HUDEP-2 (cell line): ENCODE measurements at regions not wholly inside any gene's neighbourhood (a gene's known extent, or its start where the extent isn't known, plus 50 kb on each side); places are given as distances from the start of the nearest gene placed in this dataset.

ENCODE experiments used
- DNase-seq, 76 experiments: peaks; one replicate each; lab custom pipeline; 2025; ENCODE audit not compliant: unreplicated experiment in 76 of 76; lab: John Stamatoyannopoulos, UW

DNA sequence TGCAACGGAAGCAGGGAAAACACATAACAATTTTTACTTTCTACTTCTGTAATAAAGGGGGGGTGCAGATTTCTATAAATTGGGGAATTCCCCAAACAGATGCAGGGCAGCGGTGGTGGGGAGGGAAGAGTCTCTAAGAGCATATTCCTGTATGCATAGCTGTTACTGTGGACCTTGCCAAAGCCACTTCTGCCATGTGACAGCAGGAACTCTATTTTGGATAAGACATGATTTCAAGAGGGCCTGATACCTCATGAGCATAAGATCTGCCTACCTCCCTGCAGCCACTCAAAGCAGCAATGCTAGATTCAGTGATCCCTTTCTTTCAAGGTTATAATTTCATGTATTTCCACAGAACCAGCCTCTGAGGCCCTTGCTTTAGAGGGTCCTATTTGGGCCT lies 86.2 kb upstream of the CNKSR3 start:
- DNase-seq, result no peak

DNA sequence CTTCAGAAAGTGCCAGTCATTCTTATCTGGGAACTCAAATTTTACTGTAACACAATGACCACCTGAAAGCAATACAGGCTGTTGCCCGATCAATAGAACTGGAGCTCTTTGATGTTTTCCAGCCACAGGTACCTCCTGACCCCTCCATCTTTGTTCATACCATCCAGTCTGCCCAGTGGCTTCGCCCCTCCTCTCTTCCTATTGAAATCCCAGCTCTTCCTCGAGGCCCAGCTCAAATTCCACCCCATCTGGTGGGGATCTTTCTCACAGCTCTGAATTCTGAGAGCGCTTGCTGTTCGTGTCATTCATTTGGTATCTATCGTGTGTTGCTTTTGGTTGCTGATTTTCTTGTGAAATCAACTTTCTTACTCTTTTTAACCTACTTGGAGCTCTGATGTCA lies 87.9 kb upstream of the CNKSR3 start:
- DNase-seq, result no peak

DNA sequence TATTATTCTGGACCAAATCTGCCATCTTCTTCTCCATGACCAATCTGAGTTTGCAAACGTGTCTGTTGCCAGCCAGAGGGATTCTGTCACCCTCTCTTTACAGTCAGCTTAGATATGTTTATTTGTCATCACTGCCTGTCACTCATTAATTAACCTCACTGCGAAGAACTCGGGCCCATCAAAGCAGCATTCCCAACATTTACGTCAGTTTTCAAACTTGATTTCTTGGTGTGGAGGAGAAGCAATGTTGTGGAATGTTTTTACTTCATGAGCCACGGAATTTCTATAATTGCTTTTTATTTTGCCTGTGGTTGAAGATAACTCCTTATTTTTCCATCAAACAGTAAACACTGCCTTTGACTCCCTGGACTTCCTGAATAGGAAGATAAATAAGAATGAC lies 91.8 kb upstream of the CNKSR3 start:
- DNase-seq, result no peak

DNA sequence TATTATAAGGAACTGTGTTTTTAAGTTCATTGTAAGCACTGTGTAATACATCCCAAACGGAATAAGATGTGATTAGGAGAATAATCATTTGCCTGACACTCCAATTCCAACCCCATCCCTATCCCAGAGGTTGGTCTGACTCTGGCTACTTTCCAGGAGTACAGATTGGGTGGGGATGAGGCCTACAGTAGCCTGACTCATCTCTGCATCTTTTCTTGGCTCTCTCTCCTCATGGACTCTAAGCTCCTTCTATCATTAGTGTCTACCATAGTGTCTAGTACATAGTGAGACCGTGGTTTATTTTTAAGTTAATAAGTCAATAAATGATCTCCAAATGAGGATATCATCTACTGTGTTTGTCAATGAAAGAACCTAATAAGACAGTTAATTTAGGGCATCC lies 92.2 kb upstream of the CNKSR3 start:
- no peak for DNase-seq

DNA sequence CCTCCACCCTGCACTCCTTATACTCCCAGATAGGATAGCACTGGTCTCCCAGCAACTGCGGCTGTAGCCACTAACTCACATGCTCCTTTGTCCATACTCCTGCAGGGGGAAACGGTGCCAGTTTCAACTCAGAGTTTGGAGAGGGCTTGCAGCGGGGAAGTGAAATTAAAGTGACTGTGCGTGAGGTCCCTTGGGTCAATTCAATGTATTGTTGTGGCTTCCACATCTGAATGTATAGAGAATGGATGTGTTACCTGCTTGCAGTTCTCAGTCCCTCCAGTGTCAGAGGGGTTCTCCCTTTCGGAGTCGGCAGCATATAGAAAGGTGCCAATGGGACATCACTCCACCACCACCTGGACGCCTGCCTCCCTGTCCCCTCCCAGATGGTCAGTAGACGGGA lies 93.6 kb upstream of the CNKSR3 start:
- no peak for DNase-seq

DNA sequence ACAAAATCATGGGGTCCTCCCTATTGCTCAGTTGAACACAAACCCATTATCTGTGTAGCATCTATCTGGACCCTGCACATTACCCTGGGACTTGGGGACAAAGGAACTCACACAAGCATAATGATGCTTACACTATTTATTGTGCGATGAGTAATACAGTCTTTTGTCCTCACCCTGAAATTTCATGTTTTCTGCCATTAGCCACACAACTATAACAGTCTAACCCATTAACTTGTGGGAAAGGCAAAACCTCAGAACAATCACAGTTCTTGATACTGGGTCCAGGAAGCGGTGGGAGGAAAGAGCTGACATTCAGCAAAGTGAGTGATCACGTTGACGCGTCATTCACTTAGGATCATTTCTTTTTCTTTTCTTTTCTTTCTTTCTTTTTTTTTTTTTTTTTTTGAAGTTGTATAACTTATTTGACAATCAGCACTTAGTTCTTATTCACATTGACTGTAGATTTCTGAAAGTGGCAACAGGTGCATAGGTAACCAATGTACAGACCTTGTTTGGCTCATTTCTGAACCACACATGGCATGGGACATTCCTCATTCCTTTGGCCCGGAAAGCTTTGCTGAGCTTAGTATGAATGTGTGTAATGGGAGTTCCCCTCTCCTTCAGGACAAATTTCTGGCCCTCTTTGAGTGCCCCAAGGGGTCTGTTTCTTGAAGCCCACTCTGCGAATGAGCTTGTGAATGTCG lies 94.8 kb upstream of the CNKSR3 start:
- no peak for DNase-seq

DNA sequence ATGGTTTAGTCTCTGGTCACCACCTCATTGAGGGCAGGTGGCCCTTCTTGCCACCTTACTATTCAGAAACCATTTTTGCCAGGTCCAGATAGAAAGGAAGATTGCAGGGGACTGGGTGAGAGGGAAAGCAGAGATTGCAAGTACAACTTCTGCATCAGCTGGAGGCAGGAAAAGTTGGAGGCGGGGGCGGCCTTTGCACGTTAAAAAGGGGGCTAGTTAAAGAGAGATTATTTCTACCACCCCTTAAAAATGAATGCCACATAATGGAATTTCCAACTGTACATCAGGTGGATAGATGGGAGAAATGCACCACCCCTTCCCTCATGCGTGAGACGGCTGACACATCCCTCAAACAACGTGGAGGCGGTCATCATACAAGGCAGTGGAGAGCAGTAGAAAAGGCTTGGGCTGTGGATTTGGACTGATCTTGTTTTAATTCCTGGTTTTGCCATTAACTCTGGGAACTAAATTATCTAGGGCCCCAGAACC lies 95.4 kb upstream of the CNKSR3 start:
- no peak for DNase-seq

DNA sequence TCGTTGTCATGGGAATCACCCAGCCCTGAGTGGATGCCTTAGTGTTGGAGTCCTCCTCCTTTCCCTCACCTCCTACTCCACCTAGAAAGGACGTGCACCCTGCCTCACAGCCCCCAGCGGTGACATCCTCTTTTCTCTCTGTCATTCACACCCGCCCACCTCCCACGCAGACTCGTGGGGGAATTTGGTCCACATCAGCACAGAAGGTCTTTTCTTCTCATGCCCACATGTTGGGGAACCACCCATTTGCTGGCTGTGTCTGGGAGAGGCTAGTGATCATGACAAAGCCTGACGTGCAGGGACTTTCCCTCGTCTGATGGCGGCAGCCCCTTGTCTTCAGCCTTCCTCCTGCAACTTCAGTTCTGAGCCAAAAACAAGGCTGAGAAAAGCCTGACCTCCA lies 96.0 kb upstream of the CNKSR3 start:
- peak in 29 of 76 experiments; percentile 13 to 64 (median 36) for DNase-seq

DNA sequence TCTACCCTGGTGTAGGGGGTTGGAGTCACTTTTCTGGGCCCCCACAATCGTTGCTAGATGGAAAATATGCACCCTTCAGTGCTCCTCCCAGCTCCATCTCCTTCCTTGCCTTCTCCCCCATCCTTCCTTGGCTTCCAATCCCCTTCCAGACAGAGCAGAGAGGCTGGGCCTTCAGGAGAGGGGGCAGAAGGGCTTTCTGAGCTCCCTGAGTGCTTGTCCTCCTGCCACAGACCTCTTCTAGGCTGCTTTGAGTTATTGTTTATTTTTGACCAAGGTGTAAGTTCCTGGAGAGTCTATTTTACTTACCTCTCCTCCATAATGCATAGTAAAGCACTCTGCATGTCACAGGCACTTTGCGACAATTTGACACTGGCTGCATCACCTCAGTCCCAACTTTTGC lies 96.4 kb upstream of the CNKSR3 start:
- no peak for DNase-seq

DNA sequence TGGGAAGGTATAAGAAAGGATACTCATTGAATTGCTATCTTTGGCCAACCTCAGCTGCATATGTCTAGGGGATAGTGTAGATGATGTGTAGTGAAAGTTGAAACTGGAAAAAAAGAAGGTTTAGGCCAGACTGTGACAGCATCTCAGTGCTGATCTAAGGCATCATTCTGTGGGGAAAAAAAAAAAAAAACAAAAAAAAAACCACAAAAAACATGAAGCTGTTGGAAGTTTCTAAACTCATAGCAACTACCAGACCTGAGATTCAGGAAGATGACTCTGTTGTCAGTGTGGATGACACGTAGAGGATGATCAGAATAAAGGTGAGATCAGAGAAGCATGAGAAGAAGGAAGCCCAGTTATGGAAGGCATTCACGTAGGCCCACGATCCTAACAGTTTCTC lies 100.8 kb upstream of the CNKSR3 start:
- no peak for DNase-seq

DNA sequence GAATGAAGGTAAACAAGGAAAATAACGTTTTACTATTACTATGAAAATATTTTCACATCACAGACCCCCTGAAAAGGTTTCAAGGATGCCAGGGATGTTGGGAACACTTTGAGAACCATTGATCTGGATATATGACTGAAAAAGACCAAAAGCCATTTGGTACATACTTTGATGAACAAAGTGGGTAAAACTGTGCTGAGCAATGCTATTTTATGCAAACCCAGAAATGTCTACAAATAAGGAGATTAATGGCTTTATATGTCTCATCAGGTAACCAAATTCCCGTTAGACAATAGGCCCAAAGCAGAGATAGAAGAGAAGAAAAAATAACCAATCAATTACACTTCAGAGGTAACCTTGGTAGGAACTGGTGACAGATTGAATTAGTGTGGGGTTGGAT lies 101.4 kb upstream of the CNKSR3 start:
- no peak for DNase-seq

DNA sequence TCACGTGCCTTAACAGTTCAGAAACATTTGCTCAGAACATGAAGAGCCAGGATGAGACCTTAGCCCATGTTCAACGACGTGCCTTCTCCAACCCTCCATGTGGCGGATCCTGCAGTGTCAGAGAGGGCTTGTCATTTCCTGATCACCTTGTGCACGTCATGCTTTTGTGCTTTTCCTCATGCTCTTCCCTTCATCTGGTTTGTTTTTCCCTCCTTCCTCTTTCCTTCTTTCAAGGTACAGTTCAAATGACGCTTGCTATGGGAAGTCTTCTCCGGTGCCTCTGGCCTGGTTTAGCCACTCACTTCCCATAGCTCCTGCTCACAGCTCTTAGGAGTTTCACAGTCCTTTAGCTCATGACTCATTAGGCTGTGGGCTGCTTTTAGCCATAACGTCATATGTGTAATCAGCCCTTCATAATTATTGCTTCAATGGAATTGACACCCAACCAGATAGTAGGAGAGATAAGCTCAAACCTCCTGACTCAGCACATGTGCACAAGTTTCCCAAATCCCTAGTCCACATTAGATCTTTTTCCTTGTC lies 102.7 kb upstream of the CNKSR3 start:
- DNase-seq, result peak in 11 of 76 experiments; percentile 7 to 52 (median 28)

DNA sequence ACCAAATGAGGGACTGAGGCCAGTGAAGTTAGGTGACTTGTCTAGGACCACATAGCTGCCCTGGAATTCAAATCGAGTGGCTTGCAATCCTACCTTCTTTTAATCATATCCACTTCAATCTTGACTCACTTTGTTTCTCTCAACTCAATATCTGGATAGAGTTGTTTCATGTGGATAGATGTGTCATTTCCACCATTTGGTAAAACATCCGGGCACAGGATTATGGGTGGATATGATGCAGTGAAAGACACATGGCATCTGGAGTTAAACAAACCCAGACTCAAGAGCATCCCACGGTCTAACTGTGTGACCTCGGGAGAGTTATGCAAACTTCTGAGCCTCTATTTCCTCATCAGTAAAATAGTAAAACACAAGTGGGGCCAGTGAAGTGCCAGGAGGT lies 103.6 kb upstream of the CNKSR3 start:
- DNase-seq, result no peak

DNA sequence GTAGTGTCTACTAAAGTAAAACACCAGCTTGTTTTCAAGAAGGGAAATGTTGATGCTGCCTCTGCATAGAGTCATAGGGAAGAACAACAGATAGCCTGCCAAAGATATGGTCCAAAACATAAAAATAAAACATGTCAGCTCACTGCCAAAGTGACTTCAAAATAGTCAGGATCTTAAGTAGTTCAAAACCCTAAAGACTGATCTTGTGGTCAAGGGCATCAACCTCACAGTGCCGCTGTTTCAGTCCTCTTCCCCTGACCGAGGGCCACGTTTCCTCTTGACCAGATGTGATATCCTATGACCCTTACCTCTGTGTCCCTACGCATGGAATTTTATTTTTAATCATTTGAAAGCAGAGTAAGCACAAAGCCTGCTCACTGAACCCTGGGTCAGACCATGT lies 104.2 kb upstream of the CNKSR3 start:
- no peak for DNase-seq

DNA sequence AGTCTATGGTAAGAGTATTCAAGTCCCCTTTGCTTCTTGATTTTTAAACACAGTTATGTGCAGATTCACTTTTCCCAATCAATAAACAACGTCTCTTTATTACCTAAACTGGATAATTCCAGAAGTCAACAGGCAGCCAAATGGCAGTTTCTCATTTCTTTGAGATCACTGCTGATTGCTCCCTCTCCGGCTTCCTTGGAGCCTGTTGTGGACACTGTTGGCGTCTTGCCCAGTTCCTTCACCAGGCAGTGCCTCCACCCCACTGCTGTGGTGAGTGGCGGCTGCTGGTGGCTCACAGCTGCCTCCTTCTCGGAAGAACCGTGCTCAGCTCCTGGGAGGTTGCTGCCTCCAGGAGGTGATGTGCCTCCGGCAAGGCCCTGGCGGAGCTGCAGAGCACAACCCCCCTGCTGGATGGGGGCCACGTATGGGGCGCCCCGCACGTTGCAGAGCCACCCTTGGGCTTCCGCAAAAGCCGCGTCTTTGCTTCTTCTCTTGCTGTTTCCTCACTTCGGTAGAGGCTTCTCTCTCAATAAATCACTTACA lies 105.1 kb upstream of the CNKSR3 start:
- DNase-seq, result peak in 63 of 76 experiments; percentile 16 to 87 (median 49)

DNA sequence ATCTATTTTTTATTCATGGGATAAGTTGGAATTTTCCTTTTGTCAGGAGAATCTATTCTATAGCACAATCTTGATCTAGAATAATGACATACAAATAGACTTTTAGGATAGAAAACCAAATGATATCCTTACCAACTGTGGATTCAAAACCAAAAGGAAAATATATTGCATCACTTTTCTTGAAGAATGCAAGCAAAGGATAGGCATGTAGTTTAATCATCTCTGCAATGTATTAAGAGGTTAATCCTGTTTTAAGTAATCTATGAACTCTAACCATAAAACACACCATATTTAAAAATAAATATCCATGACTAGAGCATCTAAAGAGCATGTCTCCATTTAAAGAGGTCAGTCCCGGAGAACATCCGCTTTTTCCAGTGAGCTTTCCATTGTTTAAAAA lies 106.7 kb upstream of the CNKSR3 start:
- DNase-seq, result no peak

DNA sequence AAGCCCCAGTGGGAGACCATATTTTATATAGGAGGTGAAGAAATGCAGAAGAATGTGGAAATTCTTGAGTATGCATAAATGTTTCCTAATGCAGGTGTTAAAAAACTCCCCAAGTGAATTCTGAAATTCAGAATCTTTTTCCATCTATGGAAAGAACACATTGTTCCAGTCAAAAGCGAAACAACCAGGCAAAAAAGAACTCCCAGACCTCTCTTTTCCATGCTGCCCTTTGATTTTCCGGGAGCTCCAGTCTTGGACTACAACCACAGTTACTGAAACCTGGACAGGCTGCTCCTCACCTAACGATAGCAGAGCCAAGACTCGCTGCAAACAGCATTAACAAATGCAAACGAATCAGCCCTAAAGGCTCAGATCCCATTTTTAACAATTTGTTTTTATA lies 108.7 kb upstream of the CNKSR3 start:
- no peak for DNase-seq

DNA sequence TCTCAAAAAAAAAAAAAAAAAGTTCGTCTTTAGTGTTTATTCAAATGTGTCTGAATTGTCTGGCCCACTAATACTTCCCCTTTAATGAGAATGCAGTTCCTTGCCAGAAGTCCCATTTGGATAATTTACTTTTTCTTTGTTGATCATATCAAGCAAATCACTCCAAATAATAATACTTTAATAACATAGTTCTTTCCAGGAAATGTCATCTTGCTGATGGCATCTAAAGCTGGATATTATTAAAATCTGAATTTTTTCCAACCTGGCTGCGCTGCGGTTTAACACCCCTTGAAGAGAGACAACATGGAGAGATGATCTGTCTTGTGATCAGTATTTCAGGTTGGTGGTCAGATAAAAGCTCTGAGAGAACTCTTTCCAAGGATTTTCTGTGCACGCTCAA lies 111.2 kb upstream of the CNKSR3 start:
- DNase-seq, result no peak

DNA sequence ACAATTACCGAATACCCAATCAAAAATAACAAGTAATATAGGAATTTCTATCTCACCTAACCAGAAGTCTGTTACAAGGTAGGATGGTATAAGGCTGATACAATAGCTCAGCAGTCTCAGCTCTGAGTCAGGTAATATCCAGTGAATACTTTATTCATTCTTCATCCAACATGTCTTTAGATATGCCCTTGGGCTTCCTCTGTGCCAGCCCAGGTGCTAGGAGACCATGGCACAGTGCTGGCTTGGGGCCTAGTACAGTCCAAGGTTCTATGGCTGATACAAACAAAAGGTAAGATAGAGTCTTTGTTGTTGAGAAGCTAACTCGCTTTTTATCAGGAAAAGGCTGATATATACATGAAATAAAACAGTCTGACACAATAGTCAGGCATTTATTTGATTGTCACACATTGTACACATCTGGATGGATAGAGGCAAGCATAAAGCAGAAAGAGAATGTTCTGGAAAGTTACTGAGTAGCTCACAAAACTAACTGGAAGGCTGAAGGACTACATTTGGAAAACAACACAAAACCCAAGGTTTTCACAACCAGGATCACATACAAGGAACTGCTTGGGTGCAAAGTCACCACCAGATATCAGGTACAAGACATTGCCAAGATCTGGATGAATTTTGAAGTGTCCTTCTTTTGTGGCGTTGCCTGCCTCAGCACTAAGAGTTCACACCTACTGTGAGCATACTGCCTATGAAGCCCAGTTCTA lies 110.4 kb upstream of the SCAF8 start:
- no peak for DNase-seq

DNA sequence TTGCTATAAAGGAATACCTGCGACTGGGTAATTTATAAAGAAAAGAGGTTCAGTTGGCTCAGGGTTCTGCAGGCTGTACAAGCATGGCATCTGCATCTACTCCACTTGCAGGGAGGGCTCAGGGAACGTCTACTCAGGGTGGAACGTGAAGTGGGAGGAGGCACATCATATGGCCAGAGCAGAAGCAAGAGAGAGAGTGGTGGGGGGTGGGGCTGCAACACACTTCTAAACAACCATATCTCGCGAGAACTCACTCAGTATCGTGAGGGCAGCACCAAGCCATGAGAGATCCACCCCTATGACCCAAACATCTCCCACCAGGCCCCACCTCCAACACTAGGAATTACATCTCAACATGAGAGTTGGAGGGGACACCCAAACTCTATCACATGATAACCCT lies 109.8 kb upstream of the SCAF8 start:
- no peak for DNase-seq

DNA sequence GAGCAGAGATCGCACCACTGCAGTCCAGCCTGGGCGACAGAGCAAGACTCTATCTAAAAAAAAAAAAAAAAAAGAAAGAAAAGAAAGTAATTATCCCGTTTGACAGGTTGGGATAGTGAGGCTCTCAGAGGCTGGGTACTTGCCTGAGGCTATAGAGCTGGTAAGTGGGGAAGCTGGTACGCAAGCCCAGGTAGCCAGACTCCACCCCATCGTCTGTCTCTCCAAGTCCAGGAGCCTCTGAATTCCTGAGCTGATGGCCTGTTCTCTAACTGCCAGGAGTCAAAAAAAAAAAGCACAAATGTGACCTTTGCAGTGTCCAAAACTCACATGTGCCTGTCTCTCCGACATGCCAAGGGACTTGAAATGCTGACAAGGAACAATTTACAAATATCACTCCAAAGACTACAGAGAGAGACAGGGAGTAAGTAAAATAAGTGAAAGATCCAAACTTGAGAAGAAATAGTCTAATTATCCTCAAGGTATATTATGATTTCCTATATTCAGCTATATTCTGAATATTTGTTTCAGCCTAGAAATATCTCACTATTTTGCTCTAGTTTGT lies 109.1 kb upstream of the SCAF8 start:
- no peak for DNase-seq
